PFSK-1 (cell line): ENCODE measurements at regions not wholly inside any gene's neighbourhood (a gene's known extent, or its start where the extent isn't known, plus 50 kb on each side); places are given as distances from the start of the nearest gene placed in this dataset.

Experiments
- FOXP2 ChIP-seq: optimal IDR thresholded peaks from 2 replicates; pipeline ENCODE3; 2011; ENCODE audit warnings: borderline replicate concordance, control low read depth, inconsistent platforms; ENCODE audit not compliant: insufficient read depth; ENCODE audit errors: extremely low read length, extremely low read depth
- POLR2AphosphoS5 ChIP-seq: IDR thresholded peaks from 2 replicates; pipeline ENCODE4 v1.6.1; 2012; ENCODE audit warnings: low read depth, mild to moderate bottlenecking, control low read depth, low read length, moderate library complexity
- SIN3A ChIP-seq: IDR thresholded peaks from 2 replicates; pipeline ENCODE4 v1.6.1; 2012; ENCODE audit warnings: mild to moderate bottlenecking, low read length, moderate library complexity, borderline replicate concordance; ENCODE audit not compliant: insufficient read depth

- TF ChIP-seq POLR2AphosphoS5 (no peak), SIN3A (no peak), FOXP2 (no peak)
These were observed 108.4 kb downstream of the FAT4 start for GRCh38 chr4:125423124-125423523.
